Embryonic facial prominence (tissue), 1 donor: ENCODE measurements at regions not wholly inside any gene's neighbourhood (a gene's known extent, or its start where the extent isn't known, plus 50 kb on each side); places are given as distances from the start of the nearest gene placed in this dataset.

Source experiments
- DNase-seq: peaks from one replicate; pipeline ENCODE4 v3.0.0-alpha.2; 2016; ENCODE audit errors: extremely low spot score

DNA sequence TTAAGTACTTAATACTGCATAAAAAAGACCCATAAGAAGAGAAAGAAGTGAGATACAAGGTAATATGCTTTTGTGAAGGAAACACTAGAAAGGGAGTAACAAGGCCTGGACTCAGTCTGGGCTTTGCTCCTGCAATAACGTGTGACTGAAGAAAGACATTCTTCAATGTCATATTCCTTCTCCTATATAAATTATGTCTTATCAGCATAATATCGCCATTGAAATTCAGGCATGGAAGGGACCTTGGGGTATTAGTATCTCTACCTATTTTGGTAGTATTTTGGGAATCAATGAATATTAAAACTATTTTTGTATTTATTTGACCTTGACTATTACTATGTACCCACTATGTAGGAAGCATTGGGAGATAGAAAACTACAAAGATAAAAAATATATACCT is 62.2 kb upstream of the GIMD1 start:
- DNase-seq, result no peak

GRCh38 chr4:106429885-106430284 is 61.3 kb upstream of the GIMD1 start:
- no peak for DNase-seq

- DNase-seq, result no peak
Measured at GRCh38 chr4:106426069-106426468, 57.5 kb upstream of the GIMD1 start.

DNA sequence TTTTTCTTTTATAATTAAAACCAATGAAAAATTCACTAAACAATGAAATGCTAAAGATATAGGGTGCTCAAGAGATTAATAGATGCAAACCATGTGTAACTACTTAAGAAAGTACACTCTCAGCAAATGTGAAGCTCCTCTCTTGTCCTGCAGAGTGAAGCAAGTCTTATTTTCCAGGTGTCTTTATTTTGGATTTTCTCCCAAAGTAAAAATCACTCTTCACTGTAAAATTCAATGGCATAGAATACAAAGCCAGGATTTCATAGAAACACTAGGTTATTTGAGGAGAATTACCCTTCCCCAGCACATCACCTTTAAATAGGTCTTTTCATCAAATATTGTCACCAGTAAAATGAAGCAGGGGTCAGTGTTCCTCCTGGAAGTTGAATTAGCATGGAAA is 57.0 kb upstream of the GIMD1 start:
- no peak for DNase-seq

DNA sequence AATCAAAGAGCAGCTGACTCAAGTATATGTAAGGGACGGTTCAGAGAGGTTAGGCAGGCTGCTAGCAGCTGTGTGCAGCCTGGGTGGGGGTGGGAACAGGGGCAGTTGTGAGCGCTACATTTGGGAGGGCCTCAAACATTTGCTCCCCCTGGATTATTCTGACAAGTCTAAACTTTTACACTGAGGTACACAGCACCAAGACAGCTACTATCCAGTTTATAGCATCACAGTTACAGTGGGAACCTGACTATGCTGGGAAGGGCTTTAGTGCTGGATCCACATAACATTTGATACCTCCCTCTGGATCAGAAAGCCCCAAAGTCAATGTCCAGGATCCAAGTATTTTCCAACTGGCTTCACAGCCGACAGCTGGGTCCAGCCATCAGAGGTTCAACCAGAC is 55.8 kb upstream of the GIMD1 start:
- DNase-seq, result no peak

GRCh38 chr4:106423791-106424190 is 55.2 kb upstream of the GIMD1 start:
- DNase-seq, result no peak

DNA sequence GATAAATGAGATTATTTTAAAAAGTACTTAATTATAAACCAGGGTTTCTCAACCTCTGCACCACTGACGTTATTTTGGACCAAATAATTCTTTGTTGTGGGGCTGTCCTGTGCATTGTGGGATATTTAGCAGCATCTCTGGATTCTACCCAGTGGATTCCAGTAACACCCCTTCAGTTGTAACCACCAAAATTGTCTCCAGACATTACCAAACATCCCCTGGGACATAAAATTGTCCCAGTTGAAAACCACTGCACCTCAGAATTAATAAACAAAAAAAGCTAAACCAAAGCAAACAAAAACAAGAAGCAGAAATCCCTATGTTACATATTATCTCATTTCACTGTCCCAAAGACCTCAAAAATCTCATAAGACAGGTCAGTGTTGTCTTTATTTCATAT is 54.2 kb upstream of the GIMD1 start:
- DNase-seq, result no peak

DNA sequence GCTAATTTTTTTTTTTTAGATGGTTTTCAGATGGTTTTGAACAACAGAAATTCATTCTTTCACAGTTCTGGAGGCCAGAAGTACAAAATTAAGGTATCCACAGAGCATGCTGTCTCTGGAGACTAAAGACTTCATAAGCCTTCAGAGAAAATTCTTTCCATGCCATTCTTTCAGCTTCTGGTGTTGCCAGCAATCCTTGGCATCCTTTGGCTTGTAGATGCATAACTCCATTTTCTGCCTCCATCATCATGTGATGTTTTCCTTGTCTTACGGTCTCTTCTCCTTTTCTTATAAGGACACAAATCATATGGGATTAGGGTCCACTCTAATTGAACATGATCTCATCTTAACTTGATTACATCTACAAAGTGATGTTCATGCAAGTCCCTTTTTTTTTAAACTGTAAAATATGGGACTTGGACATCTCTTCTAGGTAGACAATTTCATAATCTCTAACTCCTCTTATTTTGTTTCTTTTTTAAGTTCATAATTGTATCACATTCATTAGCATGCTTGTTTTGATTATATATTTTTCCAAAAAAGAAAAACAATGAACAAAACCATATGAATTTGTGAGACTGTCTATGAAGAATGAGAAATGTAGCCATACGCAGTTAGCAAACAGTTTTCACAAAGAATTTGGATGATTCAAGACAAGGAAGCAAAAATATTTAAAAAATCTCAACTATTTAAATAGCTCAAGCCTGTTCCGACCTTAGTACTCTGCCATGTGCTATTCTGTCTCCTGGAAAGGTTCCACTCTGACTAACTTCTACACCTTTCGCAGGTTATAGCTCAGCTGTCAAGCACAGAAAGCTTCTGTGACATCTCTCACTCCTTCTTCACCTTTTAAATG is 53.1 kb upstream of the GIMD1 start:
- no peak for DNase-seq

DNA sequence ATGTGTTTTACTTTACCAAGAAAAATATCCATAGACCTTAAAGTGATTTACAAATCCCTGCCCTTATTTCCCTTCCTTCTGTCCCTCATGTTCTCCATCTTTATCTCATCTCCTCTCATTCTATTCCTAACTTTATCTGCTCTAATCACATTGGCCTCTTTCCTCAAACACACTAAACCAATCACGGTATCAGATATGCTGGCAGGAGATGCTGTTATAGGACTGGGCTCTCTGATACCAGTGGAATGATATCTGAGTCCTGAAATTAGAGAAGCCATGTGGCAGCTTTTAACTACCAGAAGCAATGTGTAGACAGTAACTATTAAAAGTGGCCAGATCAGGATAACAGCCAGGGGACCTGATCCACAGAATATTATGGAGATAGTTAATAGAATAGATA is 49.9 kb upstream of the GIMD1 start:
- no peak for DNase-seq
